ENCODE measurements at regions not wholly inside any gene's neighbourhood (a gene's known extent, or its start where the extent isn't known, plus 50 kb on each side); places are given as distances from the start of the nearest gene placed in this dataset.

DNA sequence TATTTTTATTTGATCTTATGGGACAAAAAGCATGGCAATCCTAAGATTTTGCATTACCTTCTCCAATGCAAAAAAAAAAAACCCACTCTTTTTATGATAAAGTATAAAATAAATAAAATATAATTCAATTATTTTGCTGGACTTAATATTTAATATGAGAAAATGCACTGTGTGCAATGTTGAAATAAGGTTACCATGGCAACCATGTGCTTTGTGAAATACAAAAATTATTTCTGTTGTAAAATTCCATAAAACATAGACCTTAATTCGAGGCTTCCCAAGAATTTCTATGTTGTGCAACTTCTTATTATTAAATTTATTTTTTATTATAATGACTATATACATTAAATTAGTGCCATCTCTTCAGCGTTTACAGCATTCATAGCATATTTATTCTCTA lies 989.5 kb downstream of the MRPL39 start:
- TF ChIP-seq EZH2 (IDR thresholded peaks at IDR 0.05; ENCODE audit: low read depth, low read length, severe bottlenecking) (no peak), RBBP5 (IDR thresholded peaks at IDR 0.05; ENCODE audit: borderline replicate concordance, low read depth, low read length) (no peak), CHD2 (IDR thresholded peaks at IDR 0.05; ENCODE audit: low read length) (no peak), NRF1 (IDR thresholded peaks at IDR 0.05; ENCODE audit: low read depth, low read length) (no peak)
- TF ChIP-seq, protein P1, sequence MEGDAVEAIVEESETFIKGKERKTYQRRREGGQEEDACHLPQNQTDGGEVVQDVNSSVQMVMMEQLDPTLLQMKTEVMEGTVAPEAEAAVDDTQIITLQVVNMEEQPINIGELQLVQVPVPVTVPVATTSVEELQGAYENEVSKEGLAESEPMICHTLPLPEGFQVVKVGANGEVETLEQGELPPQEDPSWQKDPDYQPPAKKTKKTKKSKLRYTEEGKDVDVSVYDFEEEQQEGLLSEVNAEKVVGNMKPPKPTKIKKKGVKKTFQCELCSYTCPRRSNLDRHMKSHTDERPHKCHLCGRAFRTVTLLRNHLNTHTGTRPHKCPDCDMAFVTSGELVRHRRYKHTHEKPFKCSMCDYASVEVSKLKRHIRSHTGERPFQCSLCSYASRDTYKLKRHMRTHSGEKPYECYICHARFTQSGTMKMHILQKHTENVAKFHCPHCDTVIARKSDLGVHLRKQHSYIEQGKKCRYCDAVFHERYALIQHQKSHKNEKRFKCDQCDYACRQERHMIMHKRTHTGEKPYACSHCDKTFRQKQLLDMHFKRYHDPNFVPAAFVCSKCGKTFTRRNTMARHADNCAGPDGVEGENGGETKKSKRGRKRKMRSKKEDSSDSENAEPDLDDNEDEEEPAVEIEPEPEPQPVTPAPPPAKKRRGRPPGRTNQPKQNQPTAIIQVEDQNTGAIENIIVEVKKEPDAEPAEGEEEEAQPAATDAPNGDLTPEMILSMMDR (IDR thresholded peaks at IDR 0.05; ENCODE audit: control extremely low read depth in 1 of 3, insufficient read depth in 1 of 3, low read depth in 1 of 3, low read length in 3 of 3), result no peak
